BLaER1 treated with 17β-estradiol and CSF1 and Interleukin-3, amounts not matched to agents 10 nM and 100 nM (cell line): ENCODE measurements at regions not wholly inside any gene's neighbourhood (a gene's known extent, or its start where the extent isn't known, plus 50 kb on each side); places are given as distances from the start of the nearest gene placed in this dataset.
"Not testable (repeated sequence)": the region's sequence is repeated elsewhere in the genome, so short reads cannot be mapped to it uniquely, and the experiment has no call there.

Source experiments
- H3K27ac ChIP-seq, 11 experiments: shearing (Covaris generic); formaldehyde crosslinking; 2 replicates each; pipeline ENCODE4 v1.8.1; 2022
- H3K27me3 ChIP-seq, 11 experiments: shearing (Covaris generic); formaldehyde crosslinking; 2 replicates each; pipeline ENCODE4 v1.8.1; 2022
- H3K36me3 ChIP-seq, 11 experiments: shearing (Covaris generic); formaldehyde crosslinking; 2 replicates each; pipeline ENCODE4 v1.8.1; 2022
- H3K4me1 ChIP-seq, 10 experiments: shearing (Covaris generic); formaldehyde crosslinking; 2 replicates each; pipeline ENCODE4 v1.8.1; 2022
- H3K4me2 ChIP-seq, 11 experiments: shearing (Covaris generic); formaldehyde crosslinking; 2 replicates each; pipeline ENCODE4 v1.8.1; 2022
- H3K4me3 ChIP-seq, 10 experiments: shearing (Covaris generic); formaldehyde crosslinking; 2 replicates each; pipeline ENCODE4 v1.8.1; 2022
- H3K9ac ChIP-seq, 11 experiments: shearing (Covaris generic); formaldehyde crosslinking; 2 replicates each; pipeline ENCODE4 v1.8.1; 2022
- H3K9me3 ChIP-seq, 11 experiments: shearing (Covaris generic); formaldehyde crosslinking; replicated peaks in 1 of 11; 2 replicates each; pipeline ENCODE4 v1.8.1; 2022
- H4K20me1 ChIP-seq, 11 experiments: shearing (Covaris generic); formaldehyde crosslinking; 2 replicates each; pipeline ENCODE4 v1.8.1; 2022
- Cebpa-rat ChIP-seq, 11 experiments: shearing (Covaris generic); IDR thresholded peaks; 2 replicates each; pipeline ENCODE4 v1.8.1; 2022

GRCh38 chr4:60709061-60709460, 491.1 kb upstream of the ADGRL3 start:
- TF ChIP-seq Cebpa-rat (IDR thresholded peaks at IDR 0.05): no peak
- no peaks in the 10 kb centered on the region for H3K4me1 ChIP-seq
- no peak overlapping the region for H3K4me2 ChIP-seq
- no peaks in the 10 kb centered on the region for H4K20me1 ChIP-seq
- H3K27ac ChIP-seq: no peak overlapping the region
- H3K27me3 ChIP-seq: no peaks in the 10 kb centered on the region
- no peaks in the 10 kb centered on the region for H3K9me3 ChIP-seq
- no peak overlapping the region for H3K4me3 ChIP-seq
- no peaks in the 10 kb centered on the region for H3K36me3 ChIP-seq
- H3K9ac ChIP-seq: no peak overlapping the region

GRCh38 chr4:60718874-60719273, 481.3 kb upstream of the ADGRL3 start:
- Histone ChIP-seq H3K9ac (no peak overlapping the region), H3K27ac (no peak overlapping the region), H3K4me2 (no peak overlapping the region), H3K36me3 (no peaks in the 10 kb centered on the region), H4K20me1 (no peaks in the 10 kb centered on the region), H3K27me3 (no peaks in the 10 kb centered on the region), H3K9me3 (no peaks in the 10 kb centered on the region), H3K4me3 (no peak overlapping the region), H3K4me1 (no peaks in the 10 kb centered on the region)
- TF ChIP-seq Cebpa-rat (IDR thresholded peaks at IDR 0.05): no peak

GRCh38 chr4:60721685-60722084, 478.4 kb upstream of the ADGRL3 start:
- no peaks in the 10 kb centered on the region for H3K4me1 ChIP-seq
- H3K9ac ChIP-seq: no peak overlapping the region
- H3K36me3 ChIP-seq: no peaks in the 10 kb centered on the region
- H3K9me3 ChIP-seq: no peaks in the 10 kb centered on the region
- H4K20me1 ChIP-seq: no peaks in the 10 kb centered on the region
- no peak overlapping the region for H3K4me3 ChIP-seq
- H3K4me2 ChIP-seq: no peak overlapping the region
- no peaks in the 10 kb centered on the region for H3K27me3 ChIP-seq
- no peak for TF ChIP-seq Cebpa-rat (IDR thresholded peaks at IDR 0.05)
- no peak overlapping the region for H3K27ac ChIP-seq

GRCh38 chr4:60723796-60724195, 476.3 kb upstream of the ADGRL3 start:
- no peaks in the 10 kb centered on the region for H3K27me3 ChIP-seq
- H4K20me1 ChIP-seq: no peaks in the 10 kb centered on the region
- 0 out of 22 replicates have a peak, but pooled peaks cover 0 to 4% (median 0%) of the 10 kb centered on the region in 11 experiments for H3K9me3 ChIP-seq
- H3K27ac ChIP-seq: no peak overlapping the region
- no peak for TF ChIP-seq Cebpa-rat (IDR thresholded peaks at IDR 0.05)
- H3K4me3 ChIP-seq: no peak overlapping the region
- H3K4me1 ChIP-seq: no peaks in the 10 kb centered on the region
- H3K9ac ChIP-seq: no peak overlapping the region
- H3K4me2 ChIP-seq: no peak overlapping the region
- H3K36me3 ChIP-seq: no peaks in the 10 kb centered on the region

GRCh38 chr4:60724623-60725022, 475.5 kb upstream of the ADGRL3 start:
- Histone ChIP-seq H3K27ac (no peak overlapping the region), H3K4me2 (no peak overlapping the region), H3K9ac (no peak overlapping the region), H4K20me1 (no peaks in the 10 kb centered on the region), H3K27me3 (no peaks in the 10 kb centered on the region), H3K36me3 (no peaks in the 10 kb centered on the region), H3K4me3 (no peak overlapping the region), H3K4me1 (no peaks in the 10 kb centered on the region), H3K9me3 (0 out of 22 replicates have a peak, but pooled peaks cover 0 to 4% (median 0%) of the 10 kb centered on the region in 11 experiments)
- TF ChIP-seq Cebpa-rat (IDR thresholded peaks at IDR 0.05): no peak

- Histone ChIP-seq H3K4me1 (no peaks in the 10 kb centered on the region), H3K27ac (no peak overlapping the region), H3K27me3 (no peaks in the 10 kb centered on the region), H3K4me2 (no peak overlapping the region), H4K20me1 (no peaks in the 10 kb centered on the region), H3K9me3 (peaks cover 0 to 4% (median 0%) of the 10 kb centered on the region in 11 experiments; a peak in 1 of 22 replicates), H3K4me3 (no peak overlapping the region), H3K36me3 (no peaks in the 10 kb centered on the region), H3K9ac (no peak overlapping the region)
- TF ChIP-seq Cebpa-rat (IDR thresholded peaks at IDR 0.05): no peak
Observed at GRCh38 chr4:60726779-60727178, 473.3 kb upstream of the ADGRL3 start.

GRCh38 chr4:60729194-60729593, 470.9 kb upstream of the ADGRL3 start:
- Histone ChIP-seq H3K27me3 (no peaks in the 10 kb centered on the region), H3K36me3 (no peaks in the 10 kb centered on the region), H3K27ac (no peak overlapping the region), H3K9me3 (peaks cover 0 to 4% (median 0%) of the 10 kb centered on the region in 11 experiments; a peak in 1 of 22 replicates), H3K4me3 (no peak overlapping the region), H4K20me1 (no peaks in the 10 kb centered on the region), H3K4me2 (no peak overlapping the region), H3K9ac (no peak overlapping the region), H3K4me1 (no peaks in the 10 kb centered on the region)
- no peak for TF ChIP-seq Cebpa-rat (IDR thresholded peaks at IDR 0.05)

- H3K4me1 ChIP-seq, H3K36me3 ChIP-seq, H4K20me1 ChIP-seq, H3K27me3 ChIP-seq, H3K27ac ChIP-seq, H3K9ac ChIP-seq, H3K9me3 ChIP-seq, H3K4me3 ChIP-seq, H3K4me2 ChIP-seq: not testable (repeated sequence)
Observed at GRCh38 chr4:60729764-60730163, 470.4 kb upstream of the ADGRL3 start.

- Histone ChIP-seq H3K27ac (no peak overlapping the region), H3K9me3 (no peaks in the 10 kb centered on the region), H3K9ac (no peak overlapping the region), H3K27me3 (no peaks in the 10 kb centered on the region), H3K36me3 (no peaks in the 10 kb centered on the region), H4K20me1 (no peaks in the 10 kb centered on the region), H3K4me3 (no peak overlapping the region), H3K4me1 (no peaks in the 10 kb centered on the region), H3K4me2 (no peak overlapping the region)
- no peak for TF ChIP-seq Cebpa-rat (IDR thresholded peaks at IDR 0.05)
Observed at GRCh38 chr4:60737858-60738257, 462.3 kb upstream of the ADGRL3 start.

GRCh38 chr4:60743654-60744053, 456.5 kb upstream of the ADGRL3 start:
- Histone ChIP-seq H3K27ac (no peak overlapping the region), H3K9ac (no peak overlapping the region), H3K36me3 (no peaks in the 10 kb centered on the region), H3K4me2 (no peak overlapping the region), H4K20me1 (no peaks in the 10 kb centered on the region), H3K27me3 (no peaks in the 10 kb centered on the region), H3K4me1 (no peaks in the 10 kb centered on the region), H3K4me3 (no peak overlapping the region), H3K9me3 (peaks cover 0 to 8% (median 0%) of the 10 kb centered on the region in 11 experiments; a peak in 4 of 22 replicates)
- no peak for TF ChIP-seq Cebpa-rat (IDR thresholded peaks at IDR 0.05)
